ENCODE measurements at regions not wholly inside any gene's neighbourhood (a gene's known extent, or its start where the extent isn't known, plus 50 kb on each side); places are given as distances from the start of the nearest gene placed in this dataset.

- no peak for TF ChIP-seq CTCF (IDR thresholded peaks at IDR 0.05; ENCODE audit: extremely low read depth in 1 of 2, insufficient read depth in 1 of 2, low read depth in 1 of 2, low read length in 2 of 2)
- no peak for TF ChIP-seq EZH2 (IDR thresholded peaks at IDR 0.05; ENCODE audit: borderline replicate concordance, low read depth, low read length, severe bottlenecking)
- TF ChIP-seq MYC (IDR thresholded peaks at IDR 0.05; ENCODE audit: low read depth, low read length), result no peak
- TF ChIP-seq POLR2A (IDR thresholded peaks at IDR 0.05; ENCODE audit: low read depth, low read length), result no peak
- TF ChIP-seq POLR2AphosphoS5 (IDR thresholded peaks at IDR 0.05; ENCODE audit: insufficient read depth, low read depth, low read length), result no peak
- TF ChIP-seq MAX (IDR thresholded peaks at IDR 0.05; ENCODE audit: insufficient read depth, insufficient read length), result no peak
- TF ChIP-seq JUN (IDR thresholded peaks at IDR 0.05; ENCODE audit: borderline replicate concordance, insufficient read depth, insufficient read length, low read depth), result no peak
- no peak for TF ChIP-seq FOS (IDR thresholded peaks at IDR 0.05; ENCODE audit: borderline replicate concordance, insufficient read depth, low read length)
- no peak for TF ChIP-seq GATA2 (IDR thresholded peaks at IDR 0.05; ENCODE audit: insufficient read depth, insufficient read length, low read depth, low read length)
Observed at GRCh38 chr3:90087703-90088102, 980.3 kb downstream of the EPHA3 start.

Data from endothelial cell of umbilical vein (primary cell).